H1 (cell line): ENCODE measurements at regions not wholly inside any gene's neighbourhood (a gene's known extent, or its start where the extent isn't known, plus 50 kb on each side); places are given as distances from the start of the nearest gene placed in this dataset.
A peak's percentile ranks its signal among the peaks of the same experiment; 100 is the strongest.

Experiments
- CTCF ChIA-PET: fragments of 300-600 bp; sonication (Branson Sonifier 250); formaldehyde crosslinking; loops from one replicate; lab custom pipeline; 2021; ENCODE audit not compliant: partially characterized antibody; lab: Charles Lee
- POLR2A ChIA-PET: fragments of 300-600 bp; sonication (Branson Sonifier 250); formaldehyde crosslinking; loops from one replicate; lab custom pipeline; 2021; ENCODE audit warnings: inconsistent platforms; ENCODE audit not compliant: partially characterized antibody; lab: Charles Lee
- DNase-seq, 2 experiments: peaks; one replicate each; pipeline versions ENCODE4 v3.0.0 to v3.0.0-alpha.2; 2010 to 2022; ENCODE audit warnings: low spot score in 2 of 2, low read depth in 1 of 2, mixed read lengths in 1 of 2
- FAIRE-seq: peaks from 2 replicates; lab custom pipeline; 2011; peaks lifted over from hg19 to GRCh38; lab: Jason Lieb, UNC
- H2AFZ ChIP-seq: 2 replicates; pipeline ENCODE4 v1.8.1; 2012; ENCODE audit warnings: low read length, inconsistent platforms
- H2AK5ac ChIP-seq: 2 replicates; pipeline ENCODE4 v1.6.1; 2013; ENCODE audit warnings: low read depth, low read length
- H2BK120ac ChIP-seq: replicated peaks from 2 replicates; pipeline ENCODE3; 2013; ENCODE audit warnings: low read depth, low read length, inconsistent platforms
- H2BK12ac ChIP-seq: 2 replicates; pipeline ENCODE4 v1.6.1; 2013; ENCODE audit warnings: low read depth, low read length
- H2BK15ac ChIP-seq: 2 replicates; pipeline ENCODE4 v1.6.1; 2013; ENCODE audit warnings: low read length
- H2BK20ac ChIP-seq: 2 replicates; pipeline ENCODE4 v1.6.1; 2013; ENCODE audit warnings: low read length
- H2BK5ac ChIP-seq: 2 replicates; pipeline ENCODE4 v1.6.1; 2013; ENCODE audit warnings: low read depth, low read length
- H3K14ac ChIP-seq: 2 replicates; pipeline ENCODE4 v1.6.1; 2013; ENCODE audit warnings: inconsistent platforms; ENCODE audit not compliant: insufficient read length
- H3K18ac ChIP-seq: 2 replicates; pipeline ENCODE4 v1.6.1; 2013; ENCODE audit warnings: low read length; ENCODE audit errors: extremely low read depth
- H3K23ac ChIP-seq: 2 replicates; pipeline ENCODE4 v1.6.1; 2013; ENCODE audit warnings: inconsistent platforms; ENCODE audit not compliant: insufficient read length
- H3K23me2 ChIP-seq: 2 replicates; pipeline ENCODE4 v1.6.1; 2013; ENCODE audit warnings: low read depth, low read length
- H3K27ac ChIP-seq: 2 replicates; pipeline ENCODE4 v1.6.1; 2011; ENCODE audit warnings: low read depth, low read length, inconsistent platforms
- H3K27me3 ChIP-seq, 4 experiments: replicated peaks in 1 of 4; 1 replicate in 1 of 4; 2 replicates in 3 of 4; pipeline versions ENCODE4 v1.6.1 to v1.8.1; 2011 to 2013; ENCODE audit warnings: low read length in 3 of 4, mild to moderate bottlenecking in 3 of 4, inconsistent platforms in 2 of 4, mixed read lengths in 2 of 4, moderate library complexity in 1 of 4; ENCODE audit not compliant: control insufficient read depth in 3 of 4, insufficient read depth in 3 of 4; ENCODE audit errors: extremely low read depth in 1 of 4
- H3K36me3 ChIP-seq, 4 experiments: 2 replicates each; pipeline versions ENCODE4 v1.6.1 to v1.8.1; 2011 to 2013; ENCODE audit warnings: mild to moderate bottlenecking in 4 of 4, low read length in 3 of 4, moderate library complexity in 2 of 4, control low read depth in 1 of 4, inconsistent platforms in 1 of 4; ENCODE audit not compliant: insufficient read depth in 4 of 4, control insufficient read depth in 2 of 4
- H3K4ac ChIP-seq: replicated peaks from 2 replicates; pipeline ENCODE3; 2013; ENCODE audit warnings: low read length, low read depth, mixed read lengths, inconsistent platforms; ENCODE audit not compliant: insufficient read length
- H3K4me1 ChIP-seq, 4 experiments: replicated peaks in 1 of 4; 1 replicate in 1 of 4; 2 replicates in 3 of 4; pipeline versions ENCODE4 v1.6.1 to v1.8.1; 2011 to 2013; ENCODE audit warnings: low read length in 3 of 4, inconsistent platforms in 2 of 4, mixed read lengths in 1 of 4; ENCODE audit not compliant: insufficient read depth in 4 of 4, control insufficient read depth in 3 of 4
- H3K4me2 ChIP-seq, 2 experiments: 2 replicates each; pipeline versions ENCODE4 v1.6.1 to v1.8.1; 2011 to 2013; ENCODE audit warnings: low read depth in 2 of 2, low read length in 2 of 2, control low read depth in 1 of 2, inconsistent platforms in 1 of 2, mild to moderate bottlenecking in 1 of 2; ENCODE audit not compliant: insufficient read depth in 1 of 2
- H3K4me3 ChIP-seq, 4 experiments: fragments of 200-600, 300-600 bp in 1 of 4; sonication (generic), shearing (Covaris generic), sonication (Bioruptor Twin) in 1 of 4; 2 replicates each; pipeline versions ENCODE4 v1.5.1 to v1.8.1; 2011 to 2016; ENCODE audit warnings: low read length in 4 of 4, low read depth in 3 of 4, control low read depth in 2 of 4, inconsistent platforms in 2 of 4, mild to moderate bottlenecking in 2 of 4, mixed read lengths in 1 of 4, moderate library complexity in 1 of 4; ENCODE audit not compliant: insufficient read depth in 2 of 4; ENCODE audit errors: extremely low read depth in 1 of 4
- H3K56ac ChIP-seq: replicated peaks from 2 replicates; pipeline ENCODE3; 2013; ENCODE audit warnings: low read depth, mild to moderate bottlenecking, mixed read lengths, low read length, inconsistent platforms; ENCODE audit not compliant: insufficient read length
- H3K79me1 ChIP-seq: 2 replicates; pipeline ENCODE4 v1.6.1; 2013; ENCODE audit warnings: low read depth, low read length, control low read depth
- H3K79me2 ChIP-seq, 2 experiments: 2 replicates each; pipeline versions ENCODE4 v1.6.1 to v1.8.1; 2012 to 2013; ENCODE audit warnings: low read length in 2 of 2, mild to moderate bottlenecking in 2 of 2, inconsistent platforms in 1 of 2; ENCODE audit not compliant: insufficient read depth in 2 of 2, control insufficient read depth in 1 of 2
- H3K9ac ChIP-seq, 4 experiments: replicated peaks in 1 of 4; 1 replicate in 1 of 4; 2 replicates in 3 of 4; pipeline versions ENCODE4 v1.6.1 to v1.8.1; 2011 to 2013; ENCODE audit warnings: low read depth in 3 of 4, low read length in 3 of 4, control low read depth in 2 of 4, mild to moderate bottlenecking in 2 of 4, moderate library complexity in 2 of 4, inconsistent platforms in 1 of 4; ENCODE audit errors: extremely low read depth in 1 of 4
- H3K9me3 ChIP-seq, 2 experiments: 2 replicates each; pipeline versions ENCODE4 v1.6.1 to v1.8.1; 2012 to 2013; ENCODE audit warnings: mild to moderate bottlenecking in 2 of 2, moderate library complexity in 2 of 2, control low read depth in 1 of 2, inconsistent platforms in 1 of 2, low read depth in 1 of 2, low read length in 1 of 2, mixed read lengths in 1 of 2; ENCODE audit not compliant: insufficient read depth in 2 of 2
- H4K20me1 ChIP-seq, 2 experiments: replicated peaks in 1 of 2; 2 replicates each; pipeline versions ENCODE3 to v1.8.1; 2011 to 2013; ENCODE audit warnings: inconsistent platforms in 2 of 2, low read length in 2 of 2, mild to moderate bottlenecking in 1 of 2; ENCODE audit not compliant: insufficient read depth in 2 of 2, control insufficient read depth in 1 of 2
- H4K5ac ChIP-seq: 2 replicates; pipeline ENCODE4 v1.6.1; 2013; ENCODE audit warnings: low read length, low read depth, mixed read lengths, inconsistent platforms; ENCODE audit not compliant: insufficient read length
- H4K8ac ChIP-seq: 2 replicates; pipeline ENCODE4 v1.8.0; 2013; ENCODE audit warnings: mild to moderate bottlenecking, moderate library complexity, low read length, inconsistent platforms; ENCODE audit not compliant: insufficient read depth; ENCODE audit errors: extremely low read depth
- H4K91ac ChIP-seq: replicated peaks from 2 replicates; pipeline ENCODE3; 2013; ENCODE audit warnings: low read length, mixed read lengths, inconsistent platforms; ENCODE audit not compliant: insufficient read length
- EGR1 ChIP-seq: IDR thresholded peaks from 2 replicates; pipeline ENCODE4 v1.6.1; 2011; ENCODE audit warnings: low read depth, low read length, borderline replicate concordance
- GTF2F1 ChIP-seq: IDR thresholded peaks from 2 replicates; pipeline ENCODE4 v1.6.1; 2012; ENCODE audit warnings: low read depth, low read length, improper control_type of control experiment, borderline replicate concordance
- PHF8 ChIP-seq: fragments of 200-600 bp; sonication (generic); conservative IDR thresholded peaks from 2 replicates; pipeline ENCODE4 v1.7.1; 2012; ENCODE audit warnings: low read depth, mild to moderate bottlenecking, inconsistent platforms, low read length, moderate library complexity
- POU5F1 ChIP-seq: IDR thresholded peaks from 2 replicates; pipeline ENCODE4 v1.6.1; 2011; ENCODE audit warnings: low read depth, mild to moderate bottlenecking, low read length, moderate library complexity
- TBP ChIP-seq: IDR thresholded peaks from 2 replicates; pipeline ENCODE4 v1.6.1; 2011; ENCODE audit warnings: low read depth, low read length, improper control_type of control experiment
- WGBS, 2 experiments: shearing (Covaris generic) in 1 of 2; methylation state at CpG; one replicate each; pipeline versions ENCODE4 v1.1.6 to v1.1.7; 2013 to 2015; ENCODE audit warnings: low lambda C conversion rate in 2 of 2, mixed read lengths in 2 of 2, inconsistent platforms in 1 of 2, low coverage in 1 of 2, missing lambda C conversion rate in 1 of 2; ENCODE audit not compliant: insufficient replicate concordance in 2 of 2, insufficient coverage in 1 of 2, insufficient read length in 1 of 2; ENCODE audit errors: extremely low coverage in 1 of 2, missing lambda C conversion rate in 1 of 2; 5-methylcytosine and 5-hydroxymethylcytosine counted together
- TF ChIP-seq, protein P1 (sequence below), 3 experiments: IDR thresholded peaks; 1 replicate in 2 of 3; 2 replicates in 1 of 3; pipeline versions ENCODE4 v1.5.1 to v1.6.1; 2011; ENCODE audit warnings: low read length in 3 of 3, mild to moderate bottlenecking in 3 of 3, inconsistent platforms in 2 of 3, low read depth in 1 of 3, moderate library complexity in 1 of 3; ENCODE audit not compliant: insufficient read depth in 1 of 3; ENCODE audit errors: control extremely low read depth in 1 of 3
- TF ChIP-seq, protein P2 (sequence below): IDR thresholded peaks from 2 replicates; pipeline ENCODE4 v1.6.1; 2012; ENCODE audit warnings: low read length, inconsistent platforms
- TF ChIP-seq, protein P3 (sequence below): IDR thresholded peaks from 2 replicates; pipeline ENCODE4 v1.6.1; 2011; ENCODE audit warnings: low read depth, mild to moderate bottlenecking, low read length; ENCODE audit not compliant: insufficient read depth
- TF ChIP-seq, protein P4 (sequence below): IDR thresholded peaks from 2 replicates; pipeline ENCODE4 v1.6.1; 2012; ENCODE audit warnings: inconsistent platforms

DNA sequence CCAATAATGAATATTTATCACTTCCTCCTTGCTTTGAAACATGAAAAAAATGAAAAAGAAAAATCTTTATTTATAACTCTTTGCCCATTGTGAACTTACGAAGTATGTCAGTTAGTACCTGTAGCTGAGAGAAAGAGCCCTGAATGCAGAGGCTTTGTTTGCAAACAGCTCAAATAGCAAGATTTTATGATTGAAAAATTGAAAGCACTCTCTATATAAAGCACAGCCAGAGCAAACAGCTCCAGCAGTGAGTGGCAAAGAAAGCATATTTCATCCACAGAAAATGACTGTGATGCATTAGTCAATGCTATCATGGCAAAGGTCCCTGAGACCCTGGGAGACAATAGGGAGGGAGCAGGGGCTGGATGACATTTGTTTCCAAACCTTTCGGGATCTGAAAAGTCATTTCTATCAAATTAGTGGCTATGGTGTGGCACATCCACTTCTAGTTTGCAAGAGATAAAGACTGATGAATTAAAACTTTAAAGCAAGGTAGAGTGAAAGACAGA is 576.1 kb downstream of the OTOL1 start:
- H3K4me3 ChIP-seq = no peak overlapping the region
- TF ChIP-seq EGR1 (no peak), TBP (no peak), POU5F1 (no peak), PHF8 (no peak), GTF2F1 (no peak)
- TF ChIP-seq, protein P1, sequence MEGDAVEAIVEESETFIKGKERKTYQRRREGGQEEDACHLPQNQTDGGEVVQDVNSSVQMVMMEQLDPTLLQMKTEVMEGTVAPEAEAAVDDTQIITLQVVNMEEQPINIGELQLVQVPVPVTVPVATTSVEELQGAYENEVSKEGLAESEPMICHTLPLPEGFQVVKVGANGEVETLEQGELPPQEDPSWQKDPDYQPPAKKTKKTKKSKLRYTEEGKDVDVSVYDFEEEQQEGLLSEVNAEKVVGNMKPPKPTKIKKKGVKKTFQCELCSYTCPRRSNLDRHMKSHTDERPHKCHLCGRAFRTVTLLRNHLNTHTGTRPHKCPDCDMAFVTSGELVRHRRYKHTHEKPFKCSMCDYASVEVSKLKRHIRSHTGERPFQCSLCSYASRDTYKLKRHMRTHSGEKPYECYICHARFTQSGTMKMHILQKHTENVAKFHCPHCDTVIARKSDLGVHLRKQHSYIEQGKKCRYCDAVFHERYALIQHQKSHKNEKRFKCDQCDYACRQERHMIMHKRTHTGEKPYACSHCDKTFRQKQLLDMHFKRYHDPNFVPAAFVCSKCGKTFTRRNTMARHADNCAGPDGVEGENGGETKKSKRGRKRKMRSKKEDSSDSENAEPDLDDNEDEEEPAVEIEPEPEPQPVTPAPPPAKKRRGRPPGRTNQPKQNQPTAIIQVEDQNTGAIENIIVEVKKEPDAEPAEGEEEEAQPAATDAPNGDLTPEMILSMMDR (IDR thresholded peaks at IDR 0.05; ENCODE audit: control extremely low read depth in 1 of 3, insufficient read depth in 1 of 3, low read depth in 1 of 3, low read length in 3 of 3) = no peak
- TF ChIP-seq, protein P2, sequence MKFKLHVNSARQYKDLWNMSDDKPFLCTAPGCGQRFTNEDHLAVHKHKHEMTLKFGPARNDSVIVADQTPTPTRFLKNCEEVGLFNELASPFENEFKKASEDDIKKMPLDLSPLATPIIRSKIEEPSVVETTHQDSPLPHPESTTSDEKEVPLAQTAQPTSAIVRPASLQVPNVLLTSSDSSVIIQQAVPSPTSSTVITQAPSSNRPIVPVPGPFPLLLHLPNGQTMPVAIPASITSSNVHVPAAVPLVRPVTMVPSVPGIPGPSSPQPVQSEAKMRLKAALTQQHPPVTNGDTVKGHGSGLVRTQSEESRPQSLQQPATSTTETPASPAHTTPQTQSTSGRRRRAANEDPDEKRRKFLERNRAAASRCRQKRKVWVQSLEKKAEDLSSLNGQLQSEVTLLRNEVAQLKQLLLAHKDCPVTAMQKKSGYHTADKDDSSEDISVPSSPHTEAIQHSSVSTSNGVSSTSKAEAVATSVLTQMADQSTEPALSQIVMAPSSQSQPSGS = no peak
- TF ChIP-seq, protein P3, sequence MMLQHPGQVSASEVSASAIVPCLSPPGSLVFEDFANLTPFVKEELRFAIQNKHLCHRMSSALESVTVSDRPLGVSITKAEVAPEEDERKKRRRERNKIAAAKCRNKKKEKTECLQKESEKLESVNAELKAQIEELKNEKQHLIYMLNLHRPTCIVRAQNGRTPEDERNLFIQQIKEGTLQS = no peak
- TF ChIP-seq, protein P4, sequence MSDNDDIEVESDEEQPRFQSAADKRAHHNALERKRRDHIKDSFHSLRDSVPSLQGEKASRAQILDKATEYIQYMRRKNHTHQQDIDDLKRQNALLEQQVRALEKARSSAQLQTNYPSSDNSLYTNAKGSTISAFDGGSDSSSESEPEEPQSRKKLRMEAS = no peak

More for the DNA sequence above, 576.1 kb downstream of the OTOL1 start:
- Histone ChIP-seq H3K27me3 (no peaks in the 10 kb centered on the region), H3K9me3 (no peaks in the 10 kb centered on the region), H3K4me1 (no peaks in the 10 kb centered on the region), H3K18ac (no peak overlapping the region), H3K4ac (no peak overlapping the region), H3K79me1 (no peaks in the 10 kb centered on the region), H2BK120ac (no peak overlapping the region), H2BK12ac (no peak overlapping the region), H3K23ac (no peak overlapping the region), H3K14ac (no peak overlapping the region), H3K4me2 (no peak overlapping the region), H3K27ac (no peak overlapping the region), H3K36me3 (no peaks in the 10 kb centered on the region), H2AK5ac (no peak overlapping the region), H3K56ac (no peak overlapping the region), H2BK15ac (no peak overlapping the region), H3K23me2 (no peaks in the 10 kb centered on the region), H2BK5ac (no peak overlapping the region), H4K91ac (no peak overlapping the region), H2AFZ (0 out of 2 replicates have a peak overlapping the region, but pooled peaks have one; percentile 8), H4K20me1 (no peaks in the 10 kb centered on the region), H4K8ac (no peak overlapping the region), H3K9ac (no peak overlapping the region), H4K5ac (no peak overlapping the region), H2BK20ac (no peak overlapping the region), H3K79me2 (no peaks in the 10 kb centered on the region)
- 76% methylated on average over 2 of the region's 2 CpGs; no CpG with 5 or more reads in 1 of the 2 experiments for WGBS, 2 experiments
- DNase-seq (no peak), FAIRE-seq (no peak)
- ChIA-PET CTCF (interaction anchor here (0.6 kb wide), 1 partner anchor 37 kb away, joined by 4 read pairs; no protein-coding TSS in a partner anchor), POLR2A (no interaction called here)
